ENCODE measurements at regions not wholly inside any gene's neighbourhood (a gene's known extent, or its start where the extent isn't known, plus 50 kb on each side); places are given as distances from the start of the nearest gene placed in this dataset.

DNA sequence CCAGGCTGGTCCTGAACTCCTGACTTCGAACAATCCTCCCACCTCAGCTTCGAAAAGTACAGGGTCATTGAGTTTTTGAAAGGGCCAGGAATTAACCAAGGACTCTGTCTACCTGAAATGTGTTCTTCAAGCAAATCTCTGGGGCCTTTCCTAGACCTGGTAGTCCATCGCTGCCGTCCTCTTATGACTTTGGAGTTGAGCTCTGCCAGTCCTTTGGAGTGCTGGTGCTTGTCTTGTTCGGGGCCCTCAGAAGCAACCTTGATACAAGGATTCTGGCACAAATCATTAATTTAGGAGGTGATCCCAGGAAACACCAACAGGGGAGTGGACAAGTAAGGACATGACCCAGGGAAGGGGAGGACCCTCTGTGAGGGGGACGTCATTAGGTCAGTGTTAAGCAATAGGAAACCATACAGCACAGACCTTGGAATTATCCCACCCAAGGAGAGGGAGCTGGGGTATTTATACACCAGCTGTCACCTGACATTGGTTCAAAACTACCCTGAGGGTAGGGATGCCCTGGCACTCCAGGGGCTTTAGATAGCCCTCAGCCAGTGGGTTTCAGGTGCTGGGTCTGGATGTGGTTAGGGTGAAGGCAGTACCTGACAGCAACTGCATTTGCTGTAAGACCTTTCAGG is 187.2 kb downstream of the FOXL1 start:
- no peak overlapping the region for H3K4me3 ChIP-seq (ENCODE audit: insufficient read depth, low read depth, low read length)
- no peaks in the 10 kb centered on the region for H3K9me3 ChIP-seq (ENCODE audit: control insufficient read depth, low read length)
- H3K27ac ChIP-seq (ENCODE audit: insufficient read depth, low read depth, low read length, poor library complexity, severe bottlenecking), result no peak overlapping the region
- H3K27me3 ChIP-seq (ENCODE audit: control insufficient read depth, insufficient read depth, low read length, poor library complexity, severe bottlenecking), result no peaks in the 10 kb centered on the region
- 90 to 93% methylated on average over 6 of the region's 6 CpGs for WGBS, 2 experiments
- no peaks in the 10 kb centered on the region for H3K36me3 ChIP-seq (ENCODE audit: control insufficient read depth, insufficient read depth, low read length)
- H3K4me1 ChIP-seq (ENCODE audit: control insufficient read depth, insufficient read depth, low read length), result peaks cover 3% of the 10 kb centered on the region

DNA sequence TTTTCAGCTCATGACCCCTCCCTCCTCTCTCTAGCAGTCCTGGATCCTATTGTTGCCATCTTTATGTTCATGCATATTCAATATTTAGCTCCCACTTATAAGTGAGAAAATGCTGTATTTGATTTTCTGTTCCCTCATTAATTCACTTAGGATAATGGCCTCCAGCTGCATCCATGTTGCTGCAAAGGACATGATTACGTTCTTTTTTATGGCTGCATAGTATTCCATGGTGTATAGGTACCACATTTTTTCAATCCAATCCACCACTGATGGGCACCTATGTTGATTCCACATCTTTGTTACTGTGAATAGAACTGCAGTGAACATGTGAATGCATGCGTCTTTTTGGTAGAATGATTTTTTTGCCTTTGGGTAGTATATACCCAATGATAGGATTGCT is 188.4 kb downstream of the FOXL1 start:
- H3K36me3 ChIP-seq (ENCODE audit: control insufficient read depth, insufficient read depth, low read length), result no peaks in the 10 kb centered on the region
- no peak overlapping the region for H3K4me3 ChIP-seq (ENCODE audit: insufficient read depth, low read depth, low read length)
- WGBS, 2 experiments, result 90 to 100% methylated on average over 2 of the region's 2 CpGs
- no peaks in the 10 kb centered on the region for H3K9me3 ChIP-seq (ENCODE audit: control insufficient read depth, low read length)
- H3K27me3 ChIP-seq (ENCODE audit: control insufficient read depth, insufficient read depth, low read length, poor library complexity, severe bottlenecking), result no peaks in the 10 kb centered on the region
- no peak overlapping the region for H3K27ac ChIP-seq (ENCODE audit: insufficient read depth, low read depth, low read length, poor library complexity, severe bottlenecking)
- peaks cover under 1% of the 10 kb centered on the region for H3K4me1 ChIP-seq (ENCODE audit: control insufficient read depth, insufficient read depth, low read length)

DNA sequence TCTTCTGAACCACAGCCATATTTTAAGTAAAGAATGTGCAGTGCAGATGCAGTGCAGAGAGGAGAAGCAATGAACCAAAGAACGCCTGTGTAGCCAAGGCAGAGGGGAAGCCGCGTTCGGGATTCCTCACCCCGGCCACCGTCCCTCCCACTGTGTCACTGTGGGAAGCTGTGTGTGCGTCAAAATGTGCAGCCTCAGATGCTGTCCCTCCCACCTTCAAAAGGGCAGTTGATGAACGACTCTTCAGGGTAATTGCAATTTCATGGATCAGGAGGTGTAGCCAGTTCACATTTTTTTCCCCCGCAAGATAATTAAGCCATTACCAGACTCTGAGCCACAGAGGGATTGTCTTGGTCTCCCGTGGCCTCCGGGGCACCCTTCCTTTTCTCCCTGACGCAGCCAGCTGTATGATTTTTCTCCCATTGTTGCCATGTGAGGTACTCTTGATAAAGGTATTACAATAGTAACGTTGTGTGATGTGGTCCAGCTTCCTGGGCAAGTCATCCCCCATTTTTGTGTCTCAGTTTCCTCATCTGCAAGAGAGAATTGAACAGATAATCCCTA is 190.0 kb downstream of the FOXL1 start:
- Histone ChIP-seq H3K4me3 (ENCODE audit: insufficient read depth, low read depth, low read length) (no peak overlapping the region), H3K9me3 (ENCODE audit: control insufficient read depth, low read length) (no peaks in the 10 kb centered on the region), H3K27me3 (ENCODE audit: control insufficient read depth, insufficient read depth, low read length, poor library complexity, severe bottlenecking) (no peaks in the 10 kb centered on the region), H3K27ac (ENCODE audit: insufficient read depth, low read depth, low read length, poor library complexity, severe bottlenecking) (no peak overlapping the region), H3K36me3 (ENCODE audit: control insufficient read depth, insufficient read depth, low read length) (no peaks in the 10 kb centered on the region), H3K4me1 (ENCODE audit: control insufficient read depth, insufficient read depth, low read length) (peaks cover 17% of the 10 kb centered on the region)
- WGBS, 2 experiments, result 60 to 72% methylated on average over 13 of the region's 13 CpGs

DNA sequence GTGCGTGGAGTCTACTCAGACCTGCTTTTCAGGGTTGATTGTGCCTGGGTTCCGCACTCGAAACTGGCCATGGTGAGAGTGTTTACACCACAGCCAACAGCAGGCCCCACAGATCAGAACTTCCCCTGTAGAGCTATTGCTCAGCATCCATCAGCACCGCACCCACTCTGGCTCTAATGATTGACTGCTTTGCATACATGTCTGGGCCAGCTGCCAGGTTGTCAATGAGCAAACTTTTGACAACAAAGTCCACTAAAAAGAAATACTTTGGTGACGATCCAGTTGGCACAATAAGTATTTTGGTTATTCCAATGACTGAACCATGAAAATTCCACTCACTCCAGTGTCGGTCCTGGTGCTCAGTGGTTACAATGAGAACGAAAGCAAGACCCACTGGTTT is 190.7 kb downstream of the FOXL1 start:
- no peaks in the 10 kb centered on the region for H3K9me3 ChIP-seq (ENCODE audit: control insufficient read depth, low read length)
- no peak overlapping the region for H3K4me3 ChIP-seq (ENCODE audit: insufficient read depth, low read depth, low read length)
- H3K27ac ChIP-seq (ENCODE audit: insufficient read depth, low read depth, low read length, poor library complexity, severe bottlenecking), result no peak overlapping the region
- no peaks in the 10 kb centered on the region for H3K27me3 ChIP-seq (ENCODE audit: control insufficient read depth, insufficient read depth, low read length, poor library complexity, severe bottlenecking)
- 91 to 97% methylated on average over 7 of the region's 7 CpGs for whole genome bisulfite sequencing, 2 experiments
- no peaks in the 10 kb centered on the region for H3K36me3 ChIP-seq (ENCODE audit: control insufficient read depth, insufficient read depth, low read length)
- peaks cover 19% of the 10 kb centered on the region for H3K4me1 ChIP-seq (ENCODE audit: control insufficient read depth, insufficient read depth, low read length)

DNA sequence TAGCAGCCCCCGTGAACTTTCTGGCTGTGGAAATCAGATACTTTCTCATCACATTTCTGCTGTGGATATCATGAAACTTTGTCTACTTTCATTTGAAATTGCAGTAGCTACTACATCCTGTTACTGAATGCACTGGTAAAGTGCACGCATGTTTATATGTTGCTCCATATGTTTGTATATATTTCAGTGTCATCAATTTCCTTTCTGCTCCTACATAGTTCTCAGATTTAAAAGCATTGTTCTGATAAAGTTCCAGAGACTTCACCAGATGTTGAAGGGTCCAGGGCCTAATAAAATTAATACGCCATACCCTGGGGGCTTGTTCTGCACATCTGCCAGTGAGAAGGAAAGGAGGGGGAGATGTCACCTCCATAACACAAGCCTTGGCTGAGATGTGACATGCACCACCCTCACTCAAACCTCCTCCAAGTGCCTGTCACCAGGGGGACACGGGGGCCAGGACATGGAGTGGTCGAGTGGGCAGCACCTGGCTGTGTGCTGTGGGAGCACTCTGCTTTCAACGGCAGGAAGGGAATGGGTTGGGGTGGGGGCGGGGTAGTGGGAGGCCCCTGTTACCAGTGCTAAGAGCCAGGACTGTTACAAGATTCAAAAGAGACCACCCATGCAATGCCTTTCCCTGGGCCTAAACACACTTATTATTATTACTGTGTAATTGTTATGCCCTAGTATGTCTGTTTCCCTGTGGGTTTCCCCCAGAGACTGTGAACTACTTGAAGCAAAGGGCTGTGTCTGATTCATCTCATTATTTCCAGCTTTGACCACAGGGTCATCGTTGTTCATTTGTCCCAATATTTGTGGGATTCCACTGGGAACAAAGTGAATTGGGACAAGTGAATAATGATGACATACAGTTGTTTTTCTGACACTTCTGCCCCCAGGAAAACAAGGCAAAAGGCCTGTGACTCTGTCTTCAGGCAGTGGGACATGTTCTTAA is 193.4 kb downstream of the FOXL1 start:
- H3K36me3 ChIP-seq (ENCODE audit: control insufficient read depth, insufficient read depth, low read length), result no peaks in the 10 kb centered on the region
- H3K4me1 ChIP-seq (ENCODE audit: control insufficient read depth, insufficient read depth, low read length), result peaks cover 29% of the 10 kb centered on the region
- no peak overlapping the region for H3K27ac ChIP-seq (ENCODE audit: insufficient read depth, low read depth, low read length, poor library complexity, severe bottlenecking)
- H3K9me3 ChIP-seq (ENCODE audit: control insufficient read depth, low read length), result no peaks in the 10 kb centered on the region
- no peak overlapping the region for H3K4me3 ChIP-seq (ENCODE audit: insufficient read depth, low read depth, low read length)
- H3K27me3 ChIP-seq (ENCODE audit: control insufficient read depth, insufficient read depth, low read length, poor library complexity, severe bottlenecking), result no peaks in the 10 kb centered on the region
- 81 to 83% methylated on average over 6 to 8 of the region's 8 CpGs for WGBS, 2 experiments

DNA sequence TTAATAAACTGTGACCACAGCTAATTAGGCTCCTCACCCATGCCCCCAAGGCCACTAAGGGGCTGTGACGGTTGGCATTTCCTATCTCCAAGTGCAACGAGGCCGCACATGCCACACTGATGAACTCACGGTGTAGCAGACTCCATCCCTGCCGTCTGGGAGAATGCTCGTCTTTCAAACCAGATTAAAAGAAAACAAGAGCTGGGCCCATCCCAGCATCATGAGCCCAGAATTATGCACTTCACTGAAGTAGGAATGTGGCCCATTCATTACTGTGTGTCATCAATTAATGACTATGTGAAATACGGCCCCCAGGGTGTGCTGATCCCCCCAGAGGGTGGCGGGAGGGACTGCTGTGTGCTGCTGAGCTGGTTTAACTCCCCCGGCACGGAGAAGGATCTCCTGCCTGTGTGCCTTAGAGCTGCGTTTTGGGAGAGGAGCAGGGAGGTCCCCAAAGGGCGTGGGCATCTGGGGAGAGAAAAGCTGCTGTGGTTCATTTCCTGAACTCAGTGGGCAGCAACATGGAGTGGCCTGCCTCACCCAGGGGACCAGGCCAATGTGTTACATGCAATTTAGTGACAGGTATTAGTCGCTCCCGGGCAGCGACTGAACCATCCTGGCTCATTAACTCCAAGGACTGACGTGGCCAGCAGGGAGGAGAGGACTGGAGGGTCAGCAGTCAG is 194.5 kb downstream of the FOXL1 start:
- Histone ChIP-seq H3K36me3 (ENCODE audit: control insufficient read depth, insufficient read depth, low read length) (no peaks in the 10 kb centered on the region), H3K4me1 (ENCODE audit: control insufficient read depth, insufficient read depth, low read length) (peaks cover 29% of the 10 kb centered on the region), H3K27ac (ENCODE audit: insufficient read depth, low read depth, low read length, poor library complexity, severe bottlenecking) (no peak overlapping the region), H3K9me3 (ENCODE audit: control insufficient read depth, low read length) (no peaks in the 10 kb centered on the region), H3K27me3 (ENCODE audit: control insufficient read depth, insufficient read depth, low read length, poor library complexity, severe bottlenecking) (no peaks in the 10 kb centered on the region), H3K4me3 (ENCODE audit: insufficient read depth, low read depth, low read length) (no peak overlapping the region)
- WGBS, 2 experiments, result 53 to 56% methylated on average over 16 of the region's 16 CpGs

DNA sequence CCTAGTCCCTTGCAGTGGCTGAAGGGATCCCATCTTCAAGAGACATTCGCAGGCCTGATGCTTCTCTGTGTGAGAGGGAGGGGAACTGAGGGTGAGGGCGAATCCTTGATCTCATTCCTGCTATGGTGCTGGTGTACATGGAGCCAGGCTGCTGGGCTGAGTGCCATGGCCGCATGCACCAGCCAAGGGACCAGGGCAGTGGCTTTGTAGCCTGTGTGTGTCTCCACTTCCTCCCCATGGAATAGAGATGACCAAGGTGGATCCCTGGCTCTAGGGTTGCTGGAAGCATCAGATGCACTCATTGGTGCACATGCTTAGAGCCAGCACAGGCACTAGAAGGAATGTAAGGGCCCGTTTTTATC is 195.0 kb downstream of the FOXL1 start:
- WGBS, 2 experiments, result 82 to 86% methylated on average over 4 of the region's 4 CpGs
- Histone ChIP-seq H3K4me1 (ENCODE audit: control insufficient read depth, insufficient read depth, low read length) (peaks cover 29% of the 10 kb centered on the region), H3K27me3 (ENCODE audit: control insufficient read depth, insufficient read depth, low read length, poor library complexity, severe bottlenecking) (no peaks in the 10 kb centered on the region), H3K4me3 (ENCODE audit: insufficient read depth, low read depth, low read length) (no peak overlapping the region), H3K9me3 (ENCODE audit: control insufficient read depth, low read length) (no peaks in the 10 kb centered on the region), H3K36me3 (ENCODE audit: control insufficient read depth, insufficient read depth, low read length) (no peaks in the 10 kb centered on the region), H3K27ac (ENCODE audit: insufficient read depth, low read depth, low read length, poor library complexity, severe bottlenecking) (no peak overlapping the region)

DNA sequence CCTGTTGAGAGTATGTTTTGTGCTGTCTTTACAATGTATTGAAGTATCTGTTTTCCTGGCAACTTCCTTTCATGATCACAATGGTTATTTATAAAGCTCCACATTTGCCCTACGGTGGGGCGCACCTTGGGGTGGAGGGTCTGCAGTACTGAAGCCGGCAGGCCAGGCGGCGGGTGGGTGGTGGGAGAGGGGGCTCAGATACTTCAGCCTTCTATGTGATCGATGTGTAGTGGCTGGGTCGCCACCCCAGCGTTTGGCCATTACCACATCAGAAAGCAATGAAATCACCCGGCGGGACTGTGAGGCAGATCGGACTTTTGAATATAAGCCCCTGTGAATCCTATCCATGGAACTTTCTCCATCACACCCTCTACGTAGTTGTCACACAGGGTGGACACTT is 196.6 kb downstream of the FOXL1 start:
- Histone ChIP-seq H3K27ac (ENCODE audit: insufficient read depth, low read depth, low read length, poor library complexity, severe bottlenecking) (no peak overlapping the region), H3K27me3 (ENCODE audit: control insufficient read depth, insufficient read depth, low read length, poor library complexity, severe bottlenecking) (no peaks in the 10 kb centered on the region), H3K9me3 (ENCODE audit: control insufficient read depth, low read length) (no peaks in the 10 kb centered on the region), H3K36me3 (ENCODE audit: control insufficient read depth, insufficient read depth, low read length) (no peaks in the 10 kb centered on the region), H3K4me3 (ENCODE audit: insufficient read depth, low read depth, low read length) (no peak overlapping the region), H3K4me1 (ENCODE audit: control insufficient read depth, insufficient read depth, low read length) (peaks cover 29% of the 10 kb centered on the region)
- WGBS, 2 experiments, result 94 to 96% methylated on average over 12 of the region's 12 CpGs

DNA sequence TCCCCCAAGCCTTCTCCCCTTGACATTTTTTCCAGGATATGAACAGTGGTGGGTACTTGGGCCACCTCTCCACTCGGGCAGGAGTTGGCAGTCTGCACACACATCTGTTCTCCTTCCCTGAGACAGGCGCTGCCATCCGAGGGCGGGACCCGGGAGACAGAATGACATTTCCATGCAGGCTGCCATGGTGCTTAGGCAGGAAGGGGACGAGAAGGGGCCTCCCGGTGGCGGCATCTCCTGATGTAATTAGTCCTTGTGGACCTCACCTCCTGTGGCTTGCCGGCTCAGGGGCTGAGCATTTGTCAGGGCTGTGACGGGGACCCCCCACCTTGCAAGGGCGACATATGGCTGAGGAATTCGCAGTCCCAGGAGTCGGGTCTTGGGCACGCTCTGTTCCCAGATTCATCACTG is 197.2 kb downstream of the FOXL1 start:
- Histone ChIP-seq H3K9me3 (ENCODE audit: control insufficient read depth, low read length) (no peaks in the 10 kb centered on the region), H3K4me3 (ENCODE audit: insufficient read depth, low read depth, low read length) (no peak overlapping the region), H3K36me3 (ENCODE audit: control insufficient read depth, insufficient read depth, low read length) (no peaks in the 10 kb centered on the region), H3K4me1 (ENCODE audit: control insufficient read depth, insufficient read depth, low read length) (peaks cover 29% of the 10 kb centered on the region), H3K27me3 (ENCODE audit: control insufficient read depth, insufficient read depth, low read length, poor library complexity, severe bottlenecking) (no peaks in the 10 kb centered on the region), H3K27ac (ENCODE audit: insufficient read depth, low read depth, low read length, poor library complexity, severe bottlenecking) (no peak overlapping the region)
- 66 to 67% methylated on average over 14 of the region's 14 CpGs for WGBS, 2 experiments
